Activated T-helper 1 cell treated with anti-CD3 and anti-CD28 coated beads, Interleukin-12 subunit alpha, Interleukin-12 subunit beta, Interleukin-2, Interleukin-4 antibody, amounts not matched to agents 30 ng/mL and 10 ng/mL and 1 ng/mL, durations not matched to agents 14 hours and 24 hours and 36 hours (primary cell): ENCODE measurements at regions not wholly inside any gene's neighbourhood (a gene's known extent, or its start where the extent isn't known, plus 50 kb on each side); places are given as distances from the start of the nearest gene placed in this dataset.

Source experiments
- DNase-seq: peaks from one replicate; pipeline ENCODE4 v3.0.0; 2021; ENCODE audit warnings: low spot score
- H3K27ac Mint-ChIP-seq: one replicate; pipeline ENCODE4 v1.8.0; 2021; ENCODE audit warnings: mild to moderate bottlenecking, mixed read lengths
- H3K27me3 Mint-ChIP-seq: one replicate; pipeline ENCODE4 v1.8.0; 2022; ENCODE audit warnings: mild to moderate bottlenecking, moderate library complexity, mixed read lengths; ENCODE audit not compliant: insufficient read depth
- H3K36me3 Mint-ChIP-seq: one replicate; pipeline ENCODE4 v1.8.0; 2021; ENCODE audit warnings: low read depth, mixed read lengths
- H3K4me1 Mint-ChIP-seq: one replicate; pipeline ENCODE4 v1.8.0; 2021; ENCODE audit warnings: low read depth, mixed read lengths
- H3K4me3 Mint-ChIP-seq: one replicate; pipeline ENCODE4 v1.8.0; 2021; ENCODE audit warnings: mild to moderate bottlenecking, moderate library complexity, mixed read lengths
- H3K9me3 Mint-ChIP-seq: one replicate; pipeline ENCODE4 v1.8.0; 2021; ENCODE audit warnings: mixed read lengths
- intact Hi-C: fragments of 100-400 bp; cut with micrococcal nuclease; formaldehyde crosslinking; loops from one replicate; pipeline ENCODE4 v1.15.1; 2024

DNA sequence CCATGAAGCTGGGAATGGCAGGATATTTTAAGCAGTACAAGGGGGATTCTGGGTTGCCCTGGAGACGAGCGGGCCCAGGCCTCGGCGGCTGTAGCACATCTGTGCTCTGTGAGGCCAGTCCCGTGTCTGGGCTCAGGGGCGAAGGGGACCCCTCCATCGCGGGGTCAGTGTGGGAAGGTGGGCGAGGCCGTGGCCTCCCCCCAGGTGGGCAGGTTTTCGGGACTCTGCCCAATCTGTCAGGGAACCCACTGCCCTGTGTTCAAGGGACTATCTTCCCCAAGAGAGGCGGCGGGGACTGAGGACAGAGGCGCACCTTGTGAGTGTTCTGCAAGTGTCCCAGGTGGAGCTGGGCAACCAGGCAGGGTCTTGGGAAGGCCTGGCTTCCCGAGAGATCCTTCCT, 336.6 kb downstream of the CTTN start:
- Mint-ChIP-seq H3K9me3 (no peaks in the 10 kb centered on the region), H3K4me1 (no peaks in the 10 kb centered on the region), H3K4me3 (no peak overlapping the region), H3K27me3 (no peaks in the 10 kb centered on the region), H3K27ac (no peak overlapping the region), H3K36me3 (no peaks in the 10 kb centered on the region)
- DNase-seq, result no peak
- intact Hi-C loops, result no loop called here

DNA sequence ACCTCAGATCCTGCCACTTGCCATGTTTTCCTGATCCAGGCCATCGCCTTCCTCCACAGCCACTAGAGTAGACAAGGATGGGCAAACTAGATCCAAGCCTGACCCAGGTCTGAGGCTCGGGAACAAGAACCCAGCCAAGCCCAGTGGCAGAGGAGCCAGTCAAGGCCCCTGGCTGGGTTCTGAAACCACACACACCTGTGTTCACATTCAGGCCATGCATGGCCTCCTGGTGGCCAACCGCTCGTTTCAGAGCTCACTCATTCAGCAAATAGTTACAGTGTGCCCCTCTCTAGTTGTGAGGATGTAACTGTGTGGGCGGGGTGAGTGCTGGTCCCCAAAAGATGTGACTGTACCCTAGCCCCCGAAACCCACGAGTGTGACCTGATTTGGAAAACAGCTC, 337.6 kb downstream of the CTTN start:
- no peak for DNase-seq
- Mint-ChIP-seq H3K36me3 (no peaks in the 10 kb centered on the region), H3K27me3 (no peaks in the 10 kb centered on the region), H3K9me3 (no peaks in the 10 kb centered on the region), H3K27ac (no peak overlapping the region), H3K4me1 (no peaks in the 10 kb centered on the region), H3K4me3 (no peak overlapping the region)
- intact Hi-C loops, result no loop called here

DNA sequence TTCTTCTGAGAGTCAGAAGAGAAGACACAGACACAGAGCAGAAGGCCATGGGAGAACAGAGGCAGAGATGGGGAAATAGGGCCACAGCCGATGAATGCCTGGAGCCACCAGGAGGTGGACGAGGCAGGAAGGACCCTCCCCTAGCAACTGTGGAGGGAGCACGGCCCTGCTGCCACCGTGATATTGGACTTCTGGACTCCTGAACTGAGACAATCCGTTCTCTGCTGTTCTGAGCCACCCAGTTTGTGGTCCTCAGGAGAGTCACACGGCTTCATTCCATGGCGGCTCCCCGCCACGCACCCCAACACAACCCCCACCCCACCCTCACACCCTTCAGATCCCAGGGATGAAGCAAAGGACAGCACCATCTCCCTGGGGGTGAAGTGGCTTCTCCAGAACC, 338.1 kb downstream of the CTTN start:
- Mint-ChIP-seq H3K9me3 (no peaks in the 10 kb centered on the region), H3K4me1 (no peaks in the 10 kb centered on the region), H3K27me3 (no peaks in the 10 kb centered on the region), H3K4me3 (no peak overlapping the region), H3K36me3 (no peaks in the 10 kb centered on the region), H3K27ac (no peak overlapping the region)
- intact Hi-C loops, result no loop called here
- no peak for DNase-seq

DNA sequence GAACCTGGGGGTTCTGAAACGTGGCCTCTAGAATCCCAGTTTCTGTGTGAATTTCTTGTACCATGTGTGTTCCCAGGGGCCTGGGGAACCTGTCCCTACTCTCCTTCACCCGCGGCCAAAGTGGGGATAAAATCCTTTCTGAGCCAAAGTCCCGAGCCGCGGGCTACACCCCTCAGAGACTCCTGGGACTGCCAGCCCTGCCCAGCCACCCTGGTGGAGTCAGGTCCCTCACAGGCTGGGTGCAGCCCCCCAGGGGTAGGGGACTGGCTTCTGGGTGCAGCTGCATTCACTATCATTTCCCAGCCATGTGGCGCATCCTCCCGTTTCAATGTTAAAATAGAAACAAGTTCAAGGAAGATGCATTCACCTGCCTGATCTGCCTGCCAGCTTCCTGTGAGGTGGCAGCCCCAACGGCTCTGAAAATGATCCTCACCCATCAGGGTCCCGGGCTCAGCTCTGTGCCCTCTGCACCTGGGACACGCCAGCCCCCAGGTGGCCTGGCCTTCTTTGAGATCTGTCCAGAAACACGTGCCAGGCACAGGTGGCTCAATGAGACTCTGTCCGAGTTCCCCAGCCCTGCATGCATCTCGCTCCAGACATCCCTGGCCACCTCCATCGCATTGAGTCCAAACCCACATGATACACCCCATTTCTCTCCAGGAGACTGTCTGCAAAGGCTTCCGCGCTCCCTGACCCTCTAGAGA, 338.8 kb downstream of the CTTN start:
- Mint-ChIP-seq H3K4me3 (no peak overlapping the region), H3K36me3 (no peaks in the 10 kb centered on the region), H3K27me3 (no peaks in the 10 kb centered on the region), H3K9me3 (no peaks in the 10 kb centered on the region), H3K27ac (no peak overlapping the region), H3K4me1 (no peaks in the 10 kb centered on the region)
- intact Hi-C loops, result no loop called here
- DNase-seq, result no peak

- H3K27ac Mint-ChIP-seq, result no peak overlapping the region
- H3K9me3 Mint-ChIP-seq, result no peaks in the 10 kb centered on the region
- no peak for DNase-seq
- no peak overlapping the region for H3K4me3 Mint-ChIP-seq
- intact Hi-C loops, result no loop called here
- no peaks in the 10 kb centered on the region for H3K36me3 Mint-ChIP-seq
- no peaks in the 10 kb centered on the region for H3K27me3 Mint-ChIP-seq
- no peaks in the 10 kb centered on the region for H3K4me1 Mint-ChIP-seq
Observed at GRCh38 chr11:70737816-70738630, 339.7 kb downstream of the CTTN start.

DNA sequence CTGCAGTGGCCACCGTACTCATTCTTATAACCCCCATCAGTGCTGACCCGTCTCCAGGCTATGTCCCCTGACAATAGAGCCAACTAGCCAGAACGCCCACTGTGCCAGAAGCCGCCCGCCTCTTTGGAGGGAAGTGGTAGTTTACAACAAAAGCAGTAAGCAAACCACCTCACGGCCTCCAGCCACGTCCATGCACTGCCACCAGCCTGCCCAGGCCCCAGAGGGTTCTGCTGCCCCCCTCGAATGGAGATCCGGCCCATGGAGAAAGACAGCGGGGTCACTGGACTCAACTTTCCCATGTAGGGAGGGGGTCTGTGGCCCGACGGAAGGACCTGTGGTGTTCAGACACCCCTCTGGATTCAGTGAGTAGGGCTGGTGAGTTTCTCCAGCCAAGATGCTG, 340.3 kb downstream of the CTTN start:
- no peaks in the 10 kb centered on the region for H3K27me3 Mint-ChIP-seq

DNA sequence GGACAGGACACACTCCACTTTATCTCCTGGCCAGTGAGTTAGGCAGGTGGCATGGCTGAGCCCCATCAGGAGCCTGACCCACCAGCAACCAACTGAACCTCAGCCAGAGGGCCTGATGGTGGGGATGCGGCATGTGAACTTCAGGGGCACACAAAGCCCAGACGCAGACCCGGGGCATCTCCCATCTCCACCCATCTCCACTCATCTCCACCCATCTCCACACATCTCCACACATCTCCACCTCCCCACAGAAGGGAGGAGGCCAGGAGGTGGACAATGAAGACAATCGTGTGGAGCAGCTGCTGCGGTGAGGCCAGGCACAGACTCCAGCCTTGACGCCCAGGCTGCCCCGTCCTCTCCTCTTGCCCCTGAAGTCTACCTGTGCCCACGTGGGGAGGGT, 340.8 kb downstream of the CTTN start:
- Mint-ChIP-seq H3K9me3 (no peaks in the 10 kb centered on the region), H3K27ac (no peak overlapping the region), H3K4me3 (no peak overlapping the region), H3K27me3 (no peaks in the 10 kb centered on the region), H3K4me1 (no peaks in the 10 kb centered on the region), H3K36me3 (no peaks in the 10 kb centered on the region)
- DNase-seq, result no peak
- intact Hi-C loops, result no loop called here

More for the DNA sequence above, 340.3 kb downstream of the CTTN start:
- no peak overlapping the region for H3K27ac Mint-ChIP-seq
- no peaks in the 10 kb centered on the region for H3K36me3 Mint-ChIP-seq
- no peak for DNase-seq
- no peaks in the 10 kb centered on the region for H3K4me1 Mint-ChIP-seq
- no peaks in the 10 kb centered on the region for H3K9me3 Mint-ChIP-seq
- intact Hi-C loops, result no loop called here
- H3K4me3 Mint-ChIP-seq, result no peak overlapping the region

DNA sequence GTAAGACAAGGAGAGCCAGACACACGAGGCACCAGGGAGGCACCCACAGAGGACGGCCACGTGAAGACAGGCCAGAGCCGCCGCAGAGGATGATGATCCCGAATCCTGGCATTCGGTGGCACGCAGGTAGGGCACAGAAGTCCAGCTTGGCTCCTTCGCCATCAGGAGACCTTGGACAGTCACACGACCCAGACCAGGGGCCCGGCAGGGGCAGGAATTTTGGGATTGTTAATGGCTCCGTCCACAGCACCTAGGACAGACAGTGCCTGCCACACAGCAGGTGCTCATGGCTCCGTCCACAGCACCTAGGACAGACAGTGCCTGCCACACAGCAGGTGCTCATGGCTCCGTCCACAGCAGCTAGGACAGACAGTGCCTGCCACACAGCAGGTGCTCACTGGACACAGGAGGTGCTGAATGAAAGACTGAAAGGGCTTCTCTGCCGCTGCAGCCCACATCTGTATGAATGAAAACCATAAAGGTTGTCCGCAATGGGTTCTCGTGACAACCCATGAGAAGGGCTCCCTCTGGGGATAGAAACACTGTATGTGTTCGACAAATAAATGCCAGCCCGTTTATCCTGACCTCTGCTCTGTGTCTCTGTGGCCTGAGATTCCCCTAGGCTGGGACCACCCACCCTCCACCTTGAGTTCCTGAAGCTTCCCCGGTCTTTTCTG, 341.6 kb downstream of the CTTN start:
- Mint-ChIP-seq H3K9me3 (no peaks in the 10 kb centered on the region), H3K4me1 (no peaks in the 10 kb centered on the region), H3K36me3 (no peaks in the 10 kb centered on the region), H3K27me3 (no peaks in the 10 kb centered on the region), H3K27ac (no peak overlapping the region), H3K4me3 (no peak overlapping the region)
- intact Hi-C loops, result no loop called here
- DNase-seq, result no peak

DNA sequence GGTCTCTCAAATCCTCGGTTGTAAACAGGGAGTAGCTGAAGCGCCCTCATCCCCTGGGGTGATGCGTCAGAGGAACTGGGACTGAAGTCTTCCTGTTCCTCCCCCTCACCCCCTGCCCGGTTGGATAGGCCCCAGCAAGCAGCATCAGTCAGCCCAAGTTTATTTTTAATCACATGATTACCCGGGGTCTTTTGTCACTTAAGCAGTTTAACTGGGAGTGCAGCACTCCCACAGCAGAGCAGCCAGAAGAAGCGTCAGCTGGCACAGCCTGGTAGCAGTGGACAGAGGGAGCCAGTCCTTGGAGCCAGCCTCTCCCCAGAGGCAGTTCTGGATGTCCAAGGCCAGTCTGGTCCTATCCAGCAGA, 342.1 kb downstream of the CTTN start:
- no peaks in the 10 kb centered on the region for H3K36me3 Mint-ChIP-seq
- no peaks in the 10 kb centered on the region for H3K9me3 Mint-ChIP-seq
- H3K4me3 Mint-ChIP-seq, result no peak overlapping the region
- no peak overlapping the region for H3K27ac Mint-ChIP-seq
- no peaks in the 10 kb centered on the region for H3K27me3 Mint-ChIP-seq
- no peak for DNase-seq
- intact Hi-C loops, result no loop called here
- no peaks in the 10 kb centered on the region for H3K4me1 Mint-ChIP-seq

GRCh38 chr11:70741085-70741484, 342.8 kb downstream of the CTTN start:
- H3K36me3 Mint-ChIP-seq, result no peaks in the 10 kb centered on the region

DNA sequence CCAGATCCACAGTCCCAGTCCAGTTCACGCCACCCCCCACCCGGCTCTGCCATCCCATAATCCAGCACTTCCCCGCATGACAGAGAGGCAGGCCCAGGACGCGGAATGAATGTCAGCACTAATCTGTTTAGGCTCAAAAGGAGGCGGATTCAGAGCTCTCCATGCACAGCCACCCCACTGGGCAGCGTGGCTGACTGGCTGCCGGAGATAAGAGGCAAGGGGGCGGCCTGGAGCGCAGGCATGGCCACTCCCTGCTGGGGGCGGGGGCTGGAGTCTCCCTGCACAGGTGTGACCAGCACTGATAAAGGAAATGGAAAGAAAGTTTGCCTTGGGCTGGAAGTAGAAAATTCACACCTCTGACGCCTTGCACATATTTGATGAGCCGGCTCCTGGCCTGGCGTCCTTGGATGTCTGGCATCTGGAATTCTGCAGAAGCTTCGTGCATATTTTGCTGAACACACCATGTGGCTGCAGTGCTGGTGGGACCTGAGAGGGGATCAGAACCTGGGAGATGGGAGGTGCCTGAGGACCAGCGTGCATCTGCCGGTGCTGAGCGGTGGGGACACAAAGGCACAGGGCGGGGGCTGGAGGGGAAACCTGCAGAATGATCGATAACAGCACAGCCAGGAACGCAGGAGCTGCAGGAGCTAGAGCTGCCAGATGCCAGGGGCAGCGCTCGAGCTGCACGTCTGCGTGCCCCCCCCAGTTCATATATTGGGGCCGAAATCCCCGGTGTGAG, 344.4 kb downstream of the CTTN start:
- no peak overlapping the region for H3K27ac Mint-ChIP-seq
- H3K4me1 Mint-ChIP-seq, result no peaks in the 10 kb centered on the region
- H3K36me3 Mint-ChIP-seq, result no peaks in the 10 kb centered on the region
- H3K27me3 Mint-ChIP-seq, result no peaks in the 10 kb centered on the region
- intact Hi-C loops, result no loop called here
- no peak for DNase-seq
- H3K9me3 Mint-ChIP-seq, result no peaks in the 10 kb centered on the region
- H3K4me3 Mint-ChIP-seq, result no peak overlapping the region

More at GRCh38 chr11:70741085-70741484, 342.8 kb downstream of the CTTN start:
- H3K4me3 Mint-ChIP-seq, result no peak overlapping the region
- no peaks in the 10 kb centered on the region for H3K9me3 Mint-ChIP-seq
- DNase-seq, result no peak
- no peaks in the 10 kb centered on the region for H3K27me3 Mint-ChIP-seq
- intact Hi-C loops, result no loop called here
- no peak overlapping the region for H3K27ac Mint-ChIP-seq
- no peaks in the 10 kb centered on the region for H3K4me1 Mint-ChIP-seq

GRCh38 chr11:70743329-70743728, 345.0 kb downstream of the CTTN start:
- no peaks in the 10 kb centered on the region for H3K36me3 Mint-ChIP-seq
- H3K27me3 Mint-ChIP-seq, result no peaks in the 10 kb centered on the region
- H3K9me3 Mint-ChIP-seq, result no peaks in the 10 kb centered on the region
- no peak overlapping the region for H3K27ac Mint-ChIP-seq
- no peak overlapping the region for H3K4me3 Mint-ChIP-seq
- H3K4me1 Mint-ChIP-seq, result no peaks in the 10 kb centered on the region
- intact Hi-C loops, result no loop called here
- no peak for DNase-seq

DNA sequence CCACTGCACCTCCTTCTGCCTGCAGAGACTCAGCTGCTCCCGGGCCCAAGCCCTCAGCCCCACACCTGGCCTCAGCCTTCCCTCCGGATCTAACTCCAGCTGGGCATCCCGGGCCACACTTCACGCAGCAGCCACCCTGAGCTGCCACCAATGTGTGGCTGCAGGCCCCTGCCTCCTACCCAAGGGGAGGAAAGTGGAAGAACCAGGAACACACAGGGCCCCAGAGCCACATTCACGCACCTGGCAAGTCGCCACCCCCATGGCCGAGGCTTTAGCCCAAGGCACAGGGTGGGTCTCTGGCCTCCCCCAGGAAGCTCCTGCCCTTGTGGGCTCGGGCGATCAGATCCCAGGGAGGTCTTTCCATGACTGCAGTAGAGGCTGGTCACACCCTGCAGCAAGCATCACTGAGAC, 345.6 kb downstream of the CTTN start:
- no peaks in the 10 kb centered on the region for H3K36me3 Mint-ChIP-seq
- DNase-seq, result no peak
- no peak overlapping the region for H3K27ac Mint-ChIP-seq
- intact Hi-C loops, result no loop called here
- no peak overlapping the region for H3K4me3 Mint-ChIP-seq
- no peaks in the 10 kb centered on the region for H3K4me1 Mint-ChIP-seq
- H3K9me3 Mint-ChIP-seq, result no peaks in the 10 kb centered on the region
- H3K27me3 Mint-ChIP-seq, result no peaks in the 10 kb centered on the region
